A549 (cell line): ENCODE measurements at regions not wholly inside any gene's neighbourhood (a gene's known extent, or its start where the extent isn't known, plus 50 kb on each side); places are given as distances from the start of the nearest gene placed in this dataset.

ENCODE experiments used
- ATAC-seq, 2 experiments: fragments of 200-7000 bp in 1 of 2; fragments of >200 bp in 1 of 2; cut with Nextera tagmentation in 1 of 2; cut with Tn5 transposase in 1 of 2; 3 replicates each; pipeline versions ENCODE4 v1.8.0 to v1.9.1; 2018 to 2020; ENCODE audit warnings: mild to moderate bottlenecking in 1 of 2, moderate library complexity in 1 of 2
- CTCF ChIA-PET: fragments of 300-600 bp; sonication (Branson Sonifier 250); formaldehyde crosslinking; extraction: SDS; loops from one replicate; lab custom pipeline; 2021; ENCODE audit warnings: antibody characterized with exemption, inconsistent platforms; lab: Yijun Ruan, JAX
- POLR2A ChIA-PET: fragments of 350-600 bp; formaldehyde crosslinking; extraction: SDS; loops from one replicate; lab custom pipeline; 2021; ENCODE audit warnings: antibody characterized with exemption, inconsistent platforms; lab: Yijun Ruan, JAX
- DNase-seq, 2 experiments: peaks; one replicate each; pipeline versions ENCODE4 v3.0.0 to v3.0.0-alpha.2; 2011 to 2016; ENCODE audit warnings: low read depth in 1 of 2, low spot score in 1 of 2
- FAIRE-seq: peaks from 2 replicates; lab custom pipeline; 2011; peaks lifted over from hg19 to GRCh38; lab: Jason Lieb, UNC
- H3K27ac ChIP-seq, 2 experiments: fragments of >200 bp; sonication (Bioruptor Twin); formaldehyde crosslinking; 3 replicates each; pipeline ENCODE4 v1.5.1; 2016 to 2017
- H3K4me1 ChIP-seq: fragments of >200 bp; sonication (Bioruptor Twin); formaldehyde crosslinking; 3 replicates; pipeline ENCODE4 v1.6.1; 2016
- H3K4me2 ChIP-seq: fragments of >200 bp; sonication (Bioruptor Twin); formaldehyde crosslinking; 3 replicates; pipeline ENCODE4 v1.6.1; 2016
- H3K4me3 ChIP-seq: fragments of >200 bp; sonication (Bioruptor Twin); formaldehyde crosslinking; 3 replicates; pipeline ENCODE4 v1.5.1; 2016
- H3K9me3 ChIP-seq: fragments of >200 bp; sonication (Bioruptor Twin); formaldehyde crosslinking; 3 replicates; pipeline ENCODE4 v1.6.1; 2016
- BHLHE40 ChIP-seq: IDR thresholded peaks from 2 replicates; pipeline ENCODE4 v1.6.1; 2012; ENCODE audit warnings: low read depth, low read length, inconsistent platforms
- CBX2 ChIP-seq: fragments of 200-600 bp; sonication (generic); IDR thresholded peaks from 2 replicates; pipeline ENCODE4 v1.6.1; 2016; ENCODE audit warnings: low read depth, mild to moderate bottlenecking, borderline replicate concordance
- CBX8 ChIP-seq: fragments of 200-600 bp; sonication (generic); IDR thresholded peaks from 2 replicates; pipeline ENCODE4 v1.6.1; 2016
- E2F6 ChIP-seq: IDR thresholded peaks from 2 replicates; pipeline ENCODE4 v1.6.1; 2012; ENCODE audit warnings: low read depth, borderline replicate concordance
- GATA3 ChIP-seq: IDR thresholded peaks from 2 replicates; pipeline ENCODE4 v1.6.1; 2012; ENCODE audit warnings: borderline replicate concordance
- HMGXB4 ChIP-seq: fragments of 250-450 bp; sonication (Bioruptor Pico); IDR thresholded peaks from 2 replicates; pipeline ENCODE4 v1.5.0; 2021; ENCODE audit warnings: mild to moderate bottlenecking, moderate library complexity, borderline replicate concordance
- HOXB13 ChIP-seq: fragments of 250-450 bp; sonication (Bioruptor Pico); IDR thresholded peaks from 2 replicates; pipeline ENCODE4 v1.5.0; 2020; ENCODE audit warnings: low read depth, mild to moderate bottlenecking, moderate library complexity
- HOXB5 ChIP-seq: fragments of 250-450 bp; sonication (Bioruptor Pico); IDR thresholded peaks from 2 replicates; pipeline ENCODE4 v1.5.0; 2020; ENCODE audit warnings: mild to moderate bottlenecking, moderate library complexity
- JUNB ChIP-seq: fragments of >200 bp; sonication (Bioruptor Twin); formaldehyde crosslinking; IDR thresholded peaks from 2 replicates; pipeline ENCODE4 v1.6.1; 2016
- MAX ChIP-seq: IDR thresholded peaks from 2 replicates; pipeline ENCODE4 v1.6.1; 2012
- NFE2L2 ChIP-seq: fragments of 150-350 bp; conservative IDR thresholded peaks from 2 replicates; pipeline ENCODE4 v1.6.1; 2014; ENCODE audit warnings: low read length
- PBX3 ChIP-seq: IDR thresholded peaks from 2 replicates; pipeline ENCODE4 v1.6.1; 2012
- PHF8 ChIP-seq: fragments of 200-600 bp; sonication (generic); IDR thresholded peaks from 2 replicates; pipeline ENCODE4 v1.6.1; 2016; ENCODE audit warnings: low read depth, mild to moderate bottlenecking, antibody characterized with exemption, moderate library complexity, borderline replicate concordance
- POLR2A ChIP-seq: IDR thresholded peaks from 2 replicates; pipeline ENCODE4 v1.6.1; 2012; ENCODE audit warnings: mild to moderate bottlenecking, low read length
- SMC3 ChIP-seq: fragments of >200 bp; sonication (Bioruptor Twin); formaldehyde crosslinking; IDR thresholded peaks from 3 replicates; pipeline ENCODE4 v1.6.1; 2018; ENCODE audit warnings: inconsistent platforms
- SREBF2 ChIP-seq: fragments of 450-650 bp; IDR thresholded peaks from 2 replicates; pipeline ENCODE4 v1.6.1; 2014; ENCODE audit warnings: mild to moderate bottlenecking, moderate library complexity
- TFCP2L1 ChIP-seq: fragments of 250-450 bp; sonication (Bioruptor Pico); IDR thresholded peaks from 2 replicates; pipeline ENCODE4 v1.5.0; 2021; ENCODE audit warnings: mild to moderate bottlenecking
- USF2 ChIP-seq: fragments of 450-650 bp; IDR thresholded peaks from 2 replicates; pipeline ENCODE4 v1.6.1; 2014; ENCODE audit warnings: antibody characterized with exemption
- ZSCAN20 ChIP-seq: fragments of 250-450 bp; sonication (Bioruptor Pico); IDR thresholded peaks from 2 replicates; pipeline ENCODE4 v1.8.0; 2022; ENCODE audit warnings: mild to moderate bottlenecking, moderate library complexity
- WGBS: methylation state at CpG from one replicate; pipeline ENCODE4 v1.1.6; 2017; ENCODE audit errors: missing lambda C conversion rate; 5-methylcytosine and 5-hydroxymethylcytosine counted together

GRCh38 chr9:105038051-105038450, 110.1 kb upstream of the ABCA1 start:
- DNase-seq (no peak), ATAC-seq (no peak), FAIRE-seq (no peak)
- Histone ChIP-seq H3K4me2 (peak overlapping the region; percentile 58), H3K4me1 (peaks cover 16% of the 10 kb centered on the region), H3K9me3 (0 out of 3 replicates have a peak, but pooled peaks cover 3% of the 10 kb centered on the region), H3K4me3 (no peak overlapping the region), H3K27ac (peak overlapping the region in 1 of 2 experiments; percentile 44; a peak in 2 of 6 replicates)
- 10% methylated on average over 3 of the region's 3 CpGs for WGBS
- POLR2A ChIA-PET: no interaction called here
- CTCF ChIA-PET: interaction anchor here (0.6 kb wide), 1 partner anchor 135 kb away, joined by 3 read pairs; no protein-coding TSS in a partner anchor
- peak; percentile 37; the same call in 1 of the 2 replicates for TF ChIP-seq MAX
- TF ChIP-seq GATA3: peak; percentile 46; the same call in 1 of the 2 replicates
- TF ChIP-seq JUNB: no peak

GRCh38 chr9:105039175-105039799, 111.3 kb upstream of the ABCA1 start:
- Histone ChIP-seq H3K4me2 (no peak overlapping the region), H3K4me3 (no peak overlapping the region)
- FAIRE-seq: no peak
- CTCF ChIA-PET: no interaction called here
- TF ChIP-seq NFE2L2 (no peak), CBX8 (no peak), GATA3 (no peak), CBX2 (no peak)
- TF ChIP-seq, all 56 proteins: peak for 0
- H3K27ac ChIP-seq: no peak overlapping the region
- peaks cover 16% of the 10 kb centered on the region for H3K4me1 ChIP-seq
- DNase-seq: no peak
- ATAC-seq: peak in 1 of 2 experiments; percentile 27; a peak in 1 of 6 replicates
- H3K9me3 ChIP-seq: 0 out of 3 replicates have a peak, but pooled peaks cover 3% of the 10 kb centered on the region
- 92% methylated on average over 3 of the region's 3 CpGs for WGBS
- POLR2A ChIA-PET: no interaction called here

- FAIRE-seq (no peak), DNase-seq (no peak), ATAC-seq (no peak)
- H3K4me1 ChIP-seq: peaks cover 12% of the 10 kb centered on the region
- ChIA-PET POLR2A (no interaction called here), CTCF (interaction anchor here (0.6 to 2.0 kb wide), 4 partner anchors 12 to 123 kb away, joined by 3 to 7 read pairs (median 4); no protein-coding TSS in a partner anchor)
- H3K27ac ChIP-seq: peak overlapping the region in 1 of 2 experiments; percentile 40; a peak in 1 of 6 replicates
- H3K4me3 ChIP-seq: no peak overlapping the region
- no peaks in the 10 kb centered on the region for H3K9me3 ChIP-seq
- no peak overlapping the region for H3K4me2 ChIP-seq
- TF ChIP-seq USF2 (no peak), HMGXB4 (CRISPR knock-in tag) (no peak), BHLHE40 (no peak), HOXB5 (CRISPR knock-in tag) (no peak), HOXB13 (CRISPR knock-in tag) (no peak), SMC3 (no peak), ZSCAN20 (no peak), TFCP2L1 (no peak), SREBF2 (no peak), E2F6 (no peak), POLR2A (no peak), PBX3 (no peak), CBX8 (no peak), PHF8 (no peak)
- 70% methylated on average over 3 of the region's 3 CpGs for WGBS
Observed at GRCh38 chr9:105043370-105043936, 115.5 kb upstream of the ABCA1 start.
